ENCODE measurements at regions not wholly inside any gene's neighbourhood (a gene's known extent, or its start where the extent isn't known, plus 50 kb on each side); places are given as distances from the start of the nearest gene placed in this dataset.
"Not testable (repeated sequence)": the region's sequence is repeated elsewhere in the genome, so short reads cannot be mapped to it uniquely, and the experiment has no call there.

DNA sequence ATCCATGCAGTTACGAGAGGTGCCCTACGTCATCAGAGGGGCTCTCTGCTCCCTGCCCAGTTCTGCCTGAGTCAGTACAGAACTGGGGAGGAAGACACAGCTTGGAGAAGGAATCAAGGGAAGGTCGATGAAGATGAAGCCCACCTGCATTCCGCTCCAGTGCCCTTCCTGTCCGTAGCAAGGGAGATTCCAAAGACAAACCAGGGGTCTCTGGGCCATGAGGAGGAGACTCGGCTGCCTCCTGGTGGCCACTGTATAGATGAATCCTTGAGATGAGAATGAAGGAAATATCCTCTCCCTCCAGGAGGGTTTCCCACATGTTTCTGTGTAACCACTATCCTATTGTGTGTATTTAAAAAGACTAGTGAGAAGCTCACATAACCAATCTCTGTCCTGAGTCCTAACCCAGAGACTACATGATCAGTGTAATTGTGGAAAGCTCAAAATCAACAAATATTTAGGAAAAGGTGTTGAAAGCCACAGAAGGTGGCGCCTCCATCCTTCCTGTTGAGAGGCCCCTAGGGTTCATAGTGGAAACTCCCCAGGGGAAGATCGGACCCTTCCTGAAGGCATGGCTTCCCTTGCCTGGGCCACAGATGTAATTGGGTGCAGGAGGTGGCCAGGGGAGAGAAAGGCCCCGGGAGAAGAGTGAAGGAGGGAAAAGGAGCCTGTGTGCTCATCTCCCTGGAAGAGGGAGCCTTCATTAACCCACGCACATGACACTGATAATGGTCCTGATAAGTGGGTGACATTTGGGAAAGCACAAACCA is 67.0 kb upstream of the LYZL2 start:
- TF ChIP-seq, protein P1, sequence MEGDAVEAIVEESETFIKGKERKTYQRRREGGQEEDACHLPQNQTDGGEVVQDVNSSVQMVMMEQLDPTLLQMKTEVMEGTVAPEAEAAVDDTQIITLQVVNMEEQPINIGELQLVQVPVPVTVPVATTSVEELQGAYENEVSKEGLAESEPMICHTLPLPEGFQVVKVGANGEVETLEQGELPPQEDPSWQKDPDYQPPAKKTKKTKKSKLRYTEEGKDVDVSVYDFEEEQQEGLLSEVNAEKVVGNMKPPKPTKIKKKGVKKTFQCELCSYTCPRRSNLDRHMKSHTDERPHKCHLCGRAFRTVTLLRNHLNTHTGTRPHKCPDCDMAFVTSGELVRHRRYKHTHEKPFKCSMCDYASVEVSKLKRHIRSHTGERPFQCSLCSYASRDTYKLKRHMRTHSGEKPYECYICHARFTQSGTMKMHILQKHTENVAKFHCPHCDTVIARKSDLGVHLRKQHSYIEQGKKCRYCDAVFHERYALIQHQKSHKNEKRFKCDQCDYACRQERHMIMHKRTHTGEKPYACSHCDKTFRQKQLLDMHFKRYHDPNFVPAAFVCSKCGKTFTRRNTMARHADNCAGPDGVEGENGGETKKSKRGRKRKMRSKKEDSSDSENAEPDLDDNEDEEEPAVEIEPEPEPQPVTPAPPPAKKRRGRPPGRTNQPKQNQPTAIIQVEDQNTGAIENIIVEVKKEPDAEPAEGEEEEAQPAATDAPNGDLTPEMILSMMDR (IDR thresholded peaks at IDR 0.05) = peak; percentile 36
- not testable (repeated sequence) for H3K27ac ChIP-seq

DNA sequence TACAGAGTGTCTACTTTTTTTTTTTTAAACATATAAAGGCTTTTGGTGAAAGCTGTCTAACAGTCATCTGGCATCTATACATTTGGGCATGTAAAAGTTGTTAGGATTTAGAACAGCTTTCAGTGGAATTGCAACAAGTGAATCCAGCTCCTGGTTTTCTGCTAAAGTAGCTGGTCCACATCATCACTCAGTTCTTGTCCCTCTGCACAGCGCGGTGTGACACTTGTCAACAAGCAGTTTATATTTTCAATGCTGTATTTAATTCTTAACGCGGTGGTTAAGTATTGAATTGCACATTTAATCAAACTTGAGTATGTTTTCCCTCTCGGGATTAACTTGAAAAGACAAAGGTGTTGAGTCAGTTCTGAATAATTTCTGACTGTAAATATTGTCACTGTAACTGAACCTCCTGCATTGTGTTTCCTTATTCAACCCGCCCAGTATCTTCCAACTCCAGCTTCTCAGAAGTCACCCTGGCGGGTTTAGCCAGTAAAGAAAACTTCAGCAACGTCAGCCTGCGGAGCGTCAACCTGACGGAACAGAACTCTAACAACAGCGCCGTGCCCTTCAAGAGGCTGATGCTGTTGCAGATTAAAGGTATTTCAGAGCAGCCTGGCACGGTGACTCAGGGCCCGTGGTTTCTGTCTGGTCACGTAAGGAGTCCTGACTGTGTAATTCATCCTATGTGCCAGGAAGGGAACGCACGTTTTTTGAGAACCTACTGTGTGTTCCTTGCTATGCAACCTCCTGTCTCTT is 66.1 kb upstream of the LYZL2 start:
- not testable (repeated sequence) for H3K27ac ChIP-seq

DNA sequence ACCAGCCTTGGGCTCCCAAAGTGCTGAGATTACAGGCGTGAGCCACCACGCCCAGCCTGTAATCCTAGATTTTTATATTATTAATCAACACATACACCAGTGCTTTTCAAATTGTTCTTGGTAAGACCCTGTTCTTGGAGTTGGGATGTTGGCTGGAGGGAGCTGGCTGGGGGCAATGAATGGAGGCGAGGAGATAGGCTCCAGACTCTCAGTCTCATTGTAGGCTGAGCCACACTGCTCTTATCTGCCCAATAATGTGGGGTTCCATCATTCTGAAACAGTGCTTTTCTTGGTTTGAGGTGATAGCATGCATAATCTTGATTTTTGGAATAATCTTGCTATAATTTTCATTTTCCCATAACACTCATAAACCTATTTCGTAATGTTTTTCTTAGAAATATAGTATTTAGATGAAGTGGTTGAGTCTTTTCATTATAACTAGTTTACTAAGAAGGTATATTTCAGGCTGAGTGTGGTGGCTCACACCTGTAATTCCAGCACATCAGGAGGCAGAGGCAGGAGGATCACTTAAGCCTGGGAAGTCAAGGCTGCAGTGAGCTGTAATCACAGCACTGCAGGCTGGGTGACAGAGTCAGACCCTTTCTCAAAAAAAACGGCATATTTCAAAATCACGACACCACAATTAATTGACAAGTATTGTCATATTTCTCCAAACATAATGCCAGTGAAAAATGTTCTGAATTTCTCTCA is 65.1 kb upstream of the LYZL2 start:
- TF ChIP-seq ZFX (IDR thresholded peaks at IDR 0.05; ENCODE audit: borderline replicate concordance) = no peak
- TF ChIP-seq, protein P1 (IDR thresholded peaks at IDR 0.05) = no peak

DNA sequence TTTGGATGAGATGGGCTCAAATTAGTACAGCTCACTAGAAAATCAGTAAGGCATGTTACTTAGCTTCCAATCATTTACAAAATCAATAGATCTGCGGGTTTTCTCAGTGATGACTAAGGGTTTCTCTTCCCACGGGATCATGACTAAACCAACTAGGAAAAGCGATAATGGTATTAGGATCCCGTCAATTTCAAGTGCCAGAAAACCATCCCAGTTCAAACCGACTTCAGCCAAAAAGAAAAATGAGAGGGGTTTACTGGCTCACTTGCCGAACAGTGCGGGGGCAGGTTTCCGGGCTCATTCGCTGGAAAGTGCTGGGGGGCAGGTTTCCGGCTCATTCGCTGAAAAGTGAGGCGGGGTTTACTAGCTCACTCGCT is 62.1 kb upstream of the LYZL2 start:
- TF ChIP-seq, protein P1 (IDR thresholded peaks at IDR 0.05) = no peak
- no peak for TF ChIP-seq ZFX (IDR thresholded peaks at IDR 0.05; ENCODE audit: borderline replicate concordance)
- H3K27ac ChIP-seq = no peak overlapping the region

More for the DNA sequence above, 65.1 kb upstream of the LYZL2 start:
- H3K27ac ChIP-seq = no peak overlapping the region

DNA sequence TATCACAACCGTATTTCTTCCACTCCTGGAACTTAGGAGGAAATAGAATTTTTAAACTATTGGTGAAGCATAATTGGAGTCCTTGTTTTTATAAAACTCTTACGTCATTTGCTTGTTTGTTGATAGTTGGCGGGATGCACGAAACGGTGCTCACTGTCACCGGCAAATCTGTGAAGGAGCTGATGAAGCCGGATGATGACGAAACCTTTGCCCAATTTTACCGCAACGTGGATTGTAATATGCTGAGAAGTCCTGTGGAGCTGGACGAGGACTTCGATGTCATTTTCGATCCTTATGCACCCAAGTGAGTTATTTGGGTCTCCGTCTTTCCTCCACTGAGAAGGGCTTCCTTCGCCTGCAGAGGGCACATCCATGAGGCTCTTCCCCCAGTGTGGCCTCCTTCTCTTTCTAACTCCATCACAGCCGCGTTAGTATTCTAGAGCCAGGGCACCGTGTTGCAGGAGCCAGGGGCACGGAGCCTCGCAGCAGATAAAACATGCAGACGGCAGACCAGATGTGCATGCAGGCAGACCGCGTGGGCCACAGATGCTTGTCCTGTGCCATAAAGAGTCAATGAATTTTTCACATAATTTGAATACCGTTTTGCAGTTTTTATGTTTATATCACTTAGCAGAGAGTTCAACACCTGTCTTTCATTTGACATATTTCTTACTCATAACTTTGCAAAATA is 61.5 kb upstream of the LYZL2 start:
- H3K27ac ChIP-seq = not testable (repeated sequence)

DNA sequence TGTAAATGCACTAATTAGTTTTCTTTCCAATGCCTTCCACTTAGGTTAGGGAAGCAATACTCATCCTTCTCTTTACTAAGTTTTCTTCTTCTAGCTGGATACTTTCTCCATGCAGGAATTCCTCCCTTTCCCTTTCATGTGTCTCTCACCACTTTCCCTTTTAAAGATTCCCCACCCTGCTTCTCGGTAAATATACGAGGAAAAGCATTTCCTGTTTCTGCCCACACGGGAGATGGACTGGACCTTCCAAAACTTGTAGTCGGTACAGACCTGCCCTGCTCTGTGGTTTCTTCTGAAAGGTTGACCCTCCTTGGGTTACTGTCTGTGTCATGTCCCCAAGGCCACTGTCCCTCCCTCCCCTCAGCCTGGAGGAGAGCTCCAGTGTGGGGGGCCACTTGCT is 58.9 kb upstream of the LYZL2 start:
- H3K27ac ChIP-seq = no peak overlapping the region
- TF ChIP-seq, protein P1 (IDR thresholded peaks at IDR 0.05) = no peak
- TF ChIP-seq ZFX (IDR thresholded peaks at IDR 0.05; ENCODE audit: borderline replicate concordance) = no peak

DNA sequence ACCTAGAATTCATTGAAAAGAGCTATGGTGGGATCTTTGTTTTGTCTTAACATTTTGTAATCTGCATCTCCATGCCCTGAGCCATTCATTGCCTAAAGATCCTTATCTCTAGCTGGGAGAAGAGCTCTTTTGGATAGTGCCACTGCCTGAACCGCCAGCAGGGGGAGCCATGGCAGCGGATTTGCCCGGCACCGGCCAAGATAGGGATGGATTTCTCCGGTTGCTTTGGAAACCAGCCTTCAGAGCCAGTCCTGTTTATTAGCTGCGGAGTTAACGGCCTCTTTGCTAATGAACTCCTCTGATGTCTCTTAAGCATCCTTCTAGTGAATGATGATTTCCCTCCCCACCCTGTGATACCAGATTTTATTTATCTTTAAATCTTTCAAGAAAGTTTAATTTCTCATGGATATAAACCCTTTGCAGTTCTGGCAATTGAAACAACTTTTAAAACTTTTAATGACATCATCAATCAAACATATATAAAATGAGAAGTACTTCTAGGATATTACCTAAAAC is 58.2 kb upstream of the LYZL2 start:
- H3K27ac ChIP-seq = no peak overlapping the region

More for the DNA sequence above, 58.2 kb upstream of the LYZL2 start:
- TF ChIP-seq, protein P1 (IDR thresholded peaks at IDR 0.05) = peak; percentile 94
- no peak for TF ChIP-seq ZFX (IDR thresholded peaks at IDR 0.05; ENCODE audit: borderline replicate concordance)
